ENCODE measurements at regions not wholly inside any gene's neighbourhood (a gene's known extent, or its start where the extent isn't known, plus 50 kb on each side); places are given as distances from the start of the nearest gene placed in this dataset.
"Not testable (repeated sequence)": the region's sequence is repeated elsewhere in the genome, so short reads cannot be mapped to it uniquely, and the experiment has no call there.

GRCh38 chr5:118466418-118466817 lies 521.9 kb downstream of the DTWD2 start:
- Histone ChIP-seq H3K4me3 (no peak overlapping the region), H3K36me3 (ENCODE audit: control insufficient read depth in 4 of 4, insufficient read depth in 4 of 4, low read length in 4 of 4) (no peaks in the 10 kb centered on the region), H3K27ac (ENCODE audit: low read depth in 1 of 2, low read length in 1 of 2) (no peak overlapping the region), H3K4me1 (ENCODE audit: control insufficient read depth in 5 of 5, insufficient read depth in 5 of 5, low read length in 5 of 5) (no peaks in the 10 kb centered on the region), H3K9me3 (ENCODE audit: control insufficient read depth in 4 of 4, insufficient read depth in 3 of 4, low read length in 3 of 4) (no peaks in the 10 kb centered on the region), H3K27me3 (ENCODE audit: control insufficient read depth in 3 of 3, insufficient read depth in 3 of 3, low read length in 2 of 3) (no peaks in the 10 kb centered on the region), H3K9ac (ENCODE audit: insufficient read depth in 1 of 2, low read length in 2 of 2) (no peak overlapping the region)
- 89 to 94% methylated on average over 5 of the region's 5 CpGs for WGBS, 2 donors
- ATAC-seq (ENCODE audit: insufficient read depth, low FRiP score), result no peak
- DNase-seq, result no peak
- TF ChIP-seq CTCF (IDR thresholded peaks at IDR 0.05; ENCODE audit: control extremely low read depth, extremely low read depth), result no peak

- not testable (repeated sequence) for H3K9me3 ChIP-seq (ENCODE audit: control insufficient read depth in 4 of 4, insufficient read depth in 3 of 4, low read length in 3 of 4); H3K9ac ChIP-seq (ENCODE audit: insufficient read depth in 1 of 2, low read length in 2 of 2); DNase-seq; H3K4me3 ChIP-seq; H3K36me3 ChIP-seq (ENCODE audit: control insufficient read depth in 4 of 4, insufficient read depth in 4 of 4, low read length in 4 of 4); H3K4me1 ChIP-seq (ENCODE audit: control insufficient read depth in 5 of 5, insufficient read depth in 5 of 5, low read length in 5 of 5); H3K27me3 ChIP-seq (ENCODE audit: control insufficient read depth in 3 of 3, insufficient read depth in 3 of 3, low read length in 2 of 3); ATAC-seq (ENCODE audit: insufficient read depth, low FRiP score); H3K27ac ChIP-seq (ENCODE audit: low read depth in 1 of 2, low read length in 1 of 2)
- WGBS, 2 donors, result 85 to 96% methylated on average over 2 of the region's 2 CpGs
Observed at GRCh38 chr5:118462276-118462675, 526.1 kb downstream of the DTWD2 start.

GRCh38 chr5:118461436-118461835 lies 526.9 kb downstream of the DTWD2 start:
- Histone ChIP-seq H3K27ac (ENCODE audit: low read depth in 1 of 2, low read length in 1 of 2) (no peak overlapping the region), H3K4me3 (no peak overlapping the region), H3K9me3 (ENCODE audit: control insufficient read depth in 4 of 4, insufficient read depth in 3 of 4, low read length in 3 of 4) (peaks cover 0 to under 1% (median 0%) of the 10 kb centered on the region in 4 donors), H3K36me3 (ENCODE audit: control insufficient read depth in 4 of 4, insufficient read depth in 4 of 4, low read length in 4 of 4) (no peaks in the 10 kb centered on the region), H3K27me3 (ENCODE audit: control insufficient read depth in 3 of 3, insufficient read depth in 3 of 3, low read length in 2 of 3) (no peaks in the 10 kb centered on the region), H3K4me1 (ENCODE audit: control insufficient read depth in 5 of 5, insufficient read depth in 5 of 5, low read length in 5 of 5) (no peaks in the 10 kb centered on the region), H3K9ac (ENCODE audit: insufficient read depth in 1 of 2, low read length in 2 of 2) (no peak overlapping the region)
- TF ChIP-seq CTCF (IDR thresholded peaks at IDR 0.05; ENCODE audit: control extremely low read depth, extremely low read depth), result no peak
- DNase-seq (no peak), ATAC-seq (ENCODE audit: insufficient read depth, low FRiP score) (no peak)
- WGBS, 2 donors, result 68 to 85% methylated on average over 3 of the region's 3 CpGs

- DNase-seq (no peak), ATAC-seq (ENCODE audit: insufficient read depth, low FRiP score) (no peak)
- Histone ChIP-seq H3K27ac (ENCODE audit: low read depth in 1 of 2, low read length in 1 of 2) (no peak overlapping the region), H3K27me3 (ENCODE audit: control insufficient read depth in 3 of 3, insufficient read depth in 3 of 3, low read length in 2 of 3) (no peaks in the 10 kb centered on the region), H3K4me1 (ENCODE audit: control insufficient read depth in 5 of 5, insufficient read depth in 5 of 5, low read length in 5 of 5) (no peaks in the 10 kb centered on the region), H3K4me3 (no peak overlapping the region), H3K9me3 (ENCODE audit: control insufficient read depth in 4 of 4, insufficient read depth in 3 of 4, low read length in 3 of 4) (peaks cover 0 to 4% (median 0%) of the 10 kb centered on the region in 4 donors), H3K36me3 (ENCODE audit: control insufficient read depth in 4 of 4, insufficient read depth in 4 of 4, low read length in 4 of 4) (no peaks in the 10 kb centered on the region), H3K9ac (ENCODE audit: insufficient read depth in 1 of 2, low read length in 2 of 2) (no peak overlapping the region)
- WGBS, 2 donors, result 93 to 99% methylated on average over 5 of the region's 5 CpGs
- TF ChIP-seq CTCF (IDR thresholded peaks at IDR 0.05; ENCODE audit: control extremely low read depth, extremely low read depth), result no peak
Observed at GRCh38 chr5:118459490-118459889, 528.9 kb downstream of the DTWD2 start.
